Neuronal stem cell (in vitro differentiated cells): ENCODE measurements at regions not wholly inside any gene's neighbourhood (a gene's known extent, or its start where the extent isn't known, plus 50 kb on each side); places are given as distances from the start of the nearest gene placed in this dataset.

ENCODE experiments used
- DNase-seq: peaks from one replicate; pipeline ENCODE4 v3.0.0-alpha.2; 2013; ENCODE audit warnings: low spot score
- H2AFZ ChIP-seq: one replicate; pipeline ENCODE4 v1.6.1; 2013; ENCODE audit warnings: mild to moderate bottlenecking, low read length, inconsistent platforms
- H2AK5ac ChIP-seq: 2 replicates; pipeline ENCODE4 v1.6.1; 2013; ENCODE audit warnings: low read depth, mild to moderate bottlenecking, inconsistent platforms, low read length, moderate library complexity, mixed read lengths
- H2BK120ac ChIP-seq: 2 replicates; pipeline ENCODE4 v1.6.1; 2013; ENCODE audit warnings: low read depth, mild to moderate bottlenecking, inconsistent platforms, low read length, moderate library complexity, mixed read lengths
- H2BK12ac ChIP-seq: one replicate; pipeline ENCODE4 v1.6.1; 2013; ENCODE audit warnings: low read length, inconsistent platforms
- H2BK15ac ChIP-seq: 2 replicates; pipeline ENCODE4 v1.6.1; 2013; ENCODE audit warnings: mild to moderate bottlenecking, low read length, inconsistent platforms, mixed read lengths
- H2BK5ac ChIP-seq: one replicate; pipeline ENCODE4 v1.6.1; 2013; ENCODE audit warnings: inconsistent platforms, mild to moderate bottlenecking, low read length, moderate library complexity
- H3K14ac ChIP-seq: one replicate; pipeline ENCODE4 v1.6.1; 2013; ENCODE audit warnings: low read length, inconsistent platforms
- H3K18ac ChIP-seq: 2 replicates; pipeline ENCODE4 v1.6.1; 2013; ENCODE audit warnings: low read length, inconsistent platforms
- H3K23ac ChIP-seq: 2 replicates; pipeline ENCODE4 v1.6.1; 2013; ENCODE audit warnings: low read depth, mild to moderate bottlenecking, mixed read lengths, low read length, inconsistent platforms; ENCODE audit not compliant: poor library complexity
- H3K27ac ChIP-seq: replicated peaks from 3 replicates; pipeline ENCODE4 v1.5.1; 2013; ENCODE audit warnings: low read length, inconsistent platforms
- H3K27me3 ChIP-seq, 3 experiments: 2 replicates each; pipeline ENCODE4 v1.6.1; 2013; ENCODE audit warnings: low read length in 3 of 3, mild to moderate bottlenecking in 2 of 3, inconsistent platforms in 1 of 3, low read depth in 1 of 3, mixed read lengths in 1 of 3, moderate library complexity in 1 of 3; ENCODE audit not compliant: control insufficient read depth in 3 of 3, insufficient read depth in 3 of 3
- H3K36me3 ChIP-seq, 2 donors: replicated peaks in 1 of 2; 2 replicates each; pipeline ENCODE4 v1.6.1; 2013; ENCODE audit warnings: low read length in 2 of 2; ENCODE audit not compliant: control insufficient read depth in 2 of 2, insufficient read depth in 2 of 2
- H3K4ac ChIP-seq: 2 replicates; pipeline ENCODE4 v1.6.1; 2013; ENCODE audit warnings: inconsistent platforms, mild to moderate bottlenecking, low read length, moderate library complexity
- H3K4me1 ChIP-seq, 2 donors: 1 replicate in 1 of 2; 2 replicates in 1 of 2; pipeline ENCODE4 v1.6.1; 2013; ENCODE audit warnings: low read length in 2 of 2, low read depth in 1 of 2; ENCODE audit not compliant: control insufficient read depth in 2 of 2, insufficient read depth in 1 of 2
- H3K4me2 ChIP-seq: one replicate; pipeline ENCODE4 v1.6.1; 2013; ENCODE audit warnings: mild to moderate bottlenecking, low read length, inconsistent platforms; ENCODE audit not compliant: insufficient read depth, poor library complexity, severe bottlenecking
- H3K4me3 ChIP-seq, 2 donors: 2 replicates each; pipeline ENCODE4 v1.5.1; 2013; ENCODE audit warnings: low read length in 2 of 2, mild to moderate bottlenecking in 2 of 2, inconsistent platforms in 1 of 2, moderate library complexity in 1 of 2
- H3K79me1 ChIP-seq: one replicate; pipeline ENCODE4 v1.6.1; 2013; ENCODE audit warnings: low read depth, mild to moderate bottlenecking, inconsistent platforms, low read length, moderate library complexity
- H3K9ac ChIP-seq: one replicate; pipeline ENCODE4 v1.6.1; 2013; ENCODE audit warnings: mild to moderate bottlenecking, low read depth, low read length, inconsistent platforms; ENCODE audit not compliant: poor library complexity
- H3K9me3 ChIP-seq, 2 donors: replicated peaks in 1 of 2; 2 replicates each; pipeline versions ENCODE3 to v1.6.1; 2013; ENCODE audit warnings: low read length in 2 of 2, mild to moderate bottlenecking in 2 of 2, inconsistent platforms in 1 of 2, low read depth in 1 of 2, mixed read lengths in 1 of 2, moderate library complexity in 1 of 2; ENCODE audit not compliant: control insufficient read depth in 2 of 2, insufficient read depth in 1 of 2
- H4K8ac ChIP-seq: one replicate; pipeline ENCODE4 v1.6.1; 2013; ENCODE audit warnings: low read depth, mild to moderate bottlenecking, inconsistent platforms, low read length, moderate library complexity
- H4K91ac ChIP-seq: one replicate; pipeline ENCODE4 v1.6.1; 2013; ENCODE audit warnings: low read length, low read depth, mild to moderate bottlenecking, inconsistent platforms; ENCODE audit not compliant: poor library complexity
- WGBS, 2 donors: extraction: QIAGEN DNeasy Blood & Tissue Kit; methylation state at CpG; one replicate each; pipeline ENCODE4 v1.1.7; 2013; ENCODE audit warnings: missing lambda C conversion rate in 2 of 2, mixed read lengths in 1 of 2; ENCODE audit not compliant: insufficient read length in 2 of 2, insufficient replicate concordance in 1 of 2; ENCODE audit errors: extremely low coverage in 2 of 2; 5-methylcytosine and 5-hydroxymethylcytosine counted together

DNA sequence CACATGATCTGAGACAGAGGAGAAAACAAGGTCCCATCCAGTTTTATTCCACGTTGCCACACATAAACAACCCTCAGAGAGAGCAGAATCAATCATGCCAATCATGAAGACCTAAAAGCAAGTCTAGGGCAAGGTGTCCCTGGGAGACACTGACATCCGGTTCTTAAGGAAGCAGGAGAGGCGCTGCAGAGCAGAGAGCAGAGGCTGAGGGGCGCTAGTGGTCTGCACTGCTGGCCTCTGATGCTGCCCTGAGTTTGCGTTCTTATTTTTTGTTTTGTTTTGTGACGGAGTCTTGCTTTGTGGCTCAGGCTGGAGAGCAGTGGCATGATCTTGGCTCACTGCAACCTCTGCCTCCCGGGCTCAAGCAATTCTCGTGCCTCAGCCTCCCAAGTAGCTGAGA lies 83.3 kb downstream of the SMIM21 start:
- Histone ChIP-seq H3K4me2 (no peak overlapping the region), H2BK120ac (no peak overlapping the region), H3K27me3 (peaks cover 0 to 61% (median 0%) of the 10 kb centered on the region in 3 experiments), H3K9me3 (no peaks in the 10 kb centered on the region), H2BK15ac (no peak overlapping the region), H2BK12ac (no peak overlapping the region), H3K36me3 (no peaks in the 10 kb centered on the region), H3K27ac (no peak overlapping the region), H3K14ac (no peak overlapping the region), H3K4me3 (no peak overlapping the region), H3K23ac (no peak overlapping the region), H2AFZ (no peak overlapping the region), H3K4ac (no peak overlapping the region), H3K18ac (no peak overlapping the region), H4K8ac (no peak overlapping the region), H4K91ac (no peak overlapping the region), H3K4me1 (peaks cover 6 to 11% of the 10 kb centered on the region in 2 donors), H2AK5ac (no peak overlapping the region), H3K79me1 (no peaks in the 10 kb centered on the region), H2BK5ac (no peak overlapping the region), H3K9ac (no peak overlapping the region)
- no peak for DNase-seq
- WGBS, 2 donors = no CpG with 5 or more reads among the region's 8 CpGs

DNA sequence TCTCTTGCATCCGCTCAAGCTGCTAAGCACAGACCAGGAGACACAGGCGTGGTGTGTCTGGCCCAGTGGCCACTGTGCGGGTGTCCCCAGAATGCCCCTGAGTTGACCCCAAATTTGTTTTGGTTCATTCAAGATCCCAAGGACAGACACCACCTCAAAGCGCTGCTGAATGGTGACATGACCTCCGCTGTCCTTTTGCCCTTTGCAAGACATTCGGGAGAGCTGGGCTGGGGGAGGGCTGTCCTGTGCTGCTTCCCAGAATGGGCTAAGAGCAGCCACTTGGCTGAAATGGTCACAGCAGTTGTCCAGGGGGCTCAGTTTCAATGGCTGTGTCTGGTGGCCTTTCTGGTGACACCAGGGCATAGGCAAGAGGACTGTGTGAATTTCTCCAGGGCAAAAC lies 84.1 kb downstream of the SMIM21 start:
- no peak overlapping the region for H3K4me3 ChIP-seq
- H3K9me3 ChIP-seq = no peaks in the 10 kb centered on the region
- H3K79me1 ChIP-seq = no peaks in the 10 kb centered on the region
- H3K23ac ChIP-seq = no peak overlapping the region
- H3K27me3 ChIP-seq = peaks cover 0 to 66% (median 0%) of the 10 kb centered on the region in 3 experiments
- no peak overlapping the region for H3K4ac ChIP-seq
- no peak overlapping the region for H3K4me2 ChIP-seq
- WGBS, 2 donors = no CpG with 5 or more reads among the region's 6 CpGs
- no peak overlapping the region for H4K91ac ChIP-seq
- H3K9ac ChIP-seq = no peak overlapping the region
- no peak overlapping the region for H4K8ac ChIP-seq
- H2BK12ac ChIP-seq = no peak overlapping the region
- peaks cover 6 to 11% of the 10 kb centered on the region in 2 donors for H3K4me1 ChIP-seq
- H3K36me3 ChIP-seq = no peaks in the 10 kb centered on the region
- no peak overlapping the region for H2BK5ac ChIP-seq
- H3K14ac ChIP-seq = no peak overlapping the region
- H3K18ac ChIP-seq = no peak overlapping the region
- no peak overlapping the region for H3K27ac ChIP-seq
- no peak overlapping the region for H2AK5ac ChIP-seq
- no peak overlapping the region for H2AFZ ChIP-seq
- H2BK120ac ChIP-seq = peak overlapping the region; percentile 39
- DNase-seq = no peak
- H2BK15ac ChIP-seq = no peak overlapping the region

DNA sequence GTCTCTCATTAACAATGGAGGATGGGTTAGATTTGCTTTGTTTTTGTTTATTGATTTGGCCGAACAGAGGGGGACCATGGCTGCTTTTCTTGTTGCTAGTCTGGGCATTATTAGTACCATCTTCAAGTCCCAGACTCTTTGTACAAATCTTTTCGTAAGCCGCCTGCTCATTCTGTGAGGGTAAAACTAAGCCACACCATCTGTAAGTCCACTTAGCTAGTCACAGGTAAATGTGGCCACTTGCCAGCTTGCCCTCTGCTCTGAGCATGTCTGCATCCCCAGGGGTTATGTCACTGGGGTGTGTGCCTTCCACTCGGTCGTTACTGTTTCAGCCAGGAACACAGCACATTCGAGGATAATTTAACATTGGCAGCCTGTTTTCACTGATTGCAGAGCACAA lies 85.6 kb downstream of the SMIM21 start:
- H3K27me3 ChIP-seq = peaks cover 0 to 72% (median 0%) of the 10 kb centered on the region in 3 experiments
- no peak overlapping the region for H4K8ac ChIP-seq
- no peaks in the 10 kb centered on the region for H3K9me3 ChIP-seq
- H2AFZ ChIP-seq = no peak overlapping the region
- no peak overlapping the region for H3K9ac ChIP-seq
- peaks cover 6 to 11% of the 10 kb centered on the region in 2 donors for H3K4me1 ChIP-seq
- no peak overlapping the region for H3K23ac ChIP-seq
- H2BK12ac ChIP-seq = no peak overlapping the region
- no peak for DNase-seq
- H3K14ac ChIP-seq = no peak overlapping the region
- H2AK5ac ChIP-seq = no peak overlapping the region
- H3K18ac ChIP-seq = no peak overlapping the region
- no peak overlapping the region for H3K4me2 ChIP-seq
- no peak overlapping the region for H4K91ac ChIP-seq
- H2BK15ac ChIP-seq = no peak overlapping the region
- no peak overlapping the region for H3K4ac ChIP-seq
- no peak overlapping the region for H2BK120ac ChIP-seq
- no CpG with 5 or more reads among the region's 6 CpGs for WGBS, 2 donors
- H3K79me1 ChIP-seq = no peaks in the 10 kb centered on the region
- H3K27ac ChIP-seq = no peak overlapping the region
- no peaks in the 10 kb centered on the region for H3K36me3 ChIP-seq
- H2BK5ac ChIP-seq = no peak overlapping the region
- no peak overlapping the region for H3K4me3 ChIP-seq

DNA sequence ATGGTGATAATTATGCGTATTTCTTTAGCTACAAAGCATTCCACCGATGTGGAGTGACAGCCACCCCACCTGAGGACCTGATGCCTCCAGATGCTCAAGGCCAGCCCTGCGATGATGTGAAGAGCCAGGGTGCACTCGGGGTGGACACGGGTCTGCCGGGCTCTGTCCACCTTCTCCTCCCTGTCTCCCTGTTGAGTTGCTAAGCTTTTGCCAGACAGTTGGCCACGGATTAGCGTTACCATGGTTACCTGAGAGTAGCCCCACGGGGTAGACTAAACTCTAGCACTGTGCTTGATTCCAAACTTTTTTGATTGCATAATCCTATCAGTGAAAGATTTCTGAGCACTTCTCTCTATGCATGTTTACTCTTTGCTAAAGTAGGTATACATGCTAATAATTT lies 86.2 kb downstream of the SMIM21 start:
- Histone ChIP-seq H2BK120ac (no peak overlapping the region), H2BK12ac (no peak overlapping the region), H3K27ac (no peak overlapping the region), H2BK5ac (no peak overlapping the region), H3K9ac (no peak overlapping the region), H3K9me3 (no peaks in the 10 kb centered on the region), H3K18ac (peak overlapping the region; percentile 42), H2BK15ac (no peak overlapping the region), H4K8ac (no peak overlapping the region), H4K91ac (no peak overlapping the region), H3K4me1 (peaks cover 6 to 11% of the 10 kb centered on the region in 2 donors), H3K23ac (no peak overlapping the region), H3K36me3 (no peaks in the 10 kb centered on the region), H3K4ac (no peak overlapping the region), H3K27me3 (peaks cover 0 to 78% (median 0%) of the 10 kb centered on the region in 3 experiments), H3K79me1 (no peaks in the 10 kb centered on the region), H3K4me2 (peak overlapping the region; percentile 24), H2AK5ac (no peak overlapping the region), H3K14ac (no peak overlapping the region), H2AFZ (no peak overlapping the region), H3K4me3 (no peak overlapping the region)
- DNase-seq = peak; percentile 61
- WGBS, 2 donors = no CpG with 5 or more reads among the region's 9 CpGs
